ENCODE measurements at regions not wholly inside any gene's neighbourhood (a gene's known extent, or its start where the extent isn't known, plus 50 kb on each side); places are given as distances from the start of the nearest gene placed in this dataset.

GRCh38 chr7:132635127-132635526 lies 58.9 kb upstream of the PLXNA4 start:
- H4K20me1 ChIP-seq (ENCODE audit: control insufficient read depth, extremely low read depth, insufficient read depth, low read length), result no peaks in the 10 kb centered on the region
- FAIRE-seq, result no peak

GRCh38 chr7:132630834-132631233 lies 54.6 kb upstream of the PLXNA4 start:
- H3K27me3 ChIP-seq (ENCODE audit: control insufficient read depth, extremely low read depth, insufficient read depth, low read length), result no peaks in the 10 kb centered on the region
- no peak overlapping the region for H3K4me2 ChIP-seq (ENCODE audit: control insufficient read depth, extremely low read depth, insufficient read depth, low read depth, low read length)
- no peaks in the 10 kb centered on the region for H4K20me1 ChIP-seq (ENCODE audit: control insufficient read depth, extremely low read depth, insufficient read depth, low read length)
- H3K4me3 ChIP-seq (ENCODE audit: control insufficient read depth in 2 of 3, extremely low read depth in 1 of 3, insufficient read depth in 2 of 3, low read depth in 1 of 3, low read length in 3 of 3), result no peak overlapping the region
- DNase-seq (ENCODE audit: low read depth, low spot score), result no peak
- dilution Hi-C loops (cut with MboI; ENCODE audit: extremely low pct_ligation_motif_present, low sequenced_read_pairs), result no loop called here
- H3K9ac ChIP-seq (ENCODE audit: control insufficient read depth, extremely low read depth, insufficient read depth, low read length), result no peak overlapping the region
- H2AFZ ChIP-seq (ENCODE audit: control insufficient read depth, low read length), result no peak overlapping the region
- no peaks in the 10 kb centered on the region for H3K9me3 ChIP-seq (ENCODE audit: control insufficient read depth, low read depth, low read length)
- no peaks in the 10 kb centered on the region for H3K4me1 ChIP-seq (ENCODE audit: control insufficient read depth, extremely low read depth, insufficient read depth, low read length)
- no peaks in the 10 kb centered on the region for H3K36me3 ChIP-seq (ENCODE audit: control insufficient read depth in 2 of 2, extremely low read depth in 1 of 2, insufficient read depth in 2 of 2, low read length in 2 of 2)
- TF ChIP-seq EZH2 (IDR thresholded peaks at IDR 0.05; ENCODE audit: low read length), result no peak
- no peak for TF ChIP-seq CTCF (optimal IDR thresholded peaks at IDR 0.05 in 1 of 3, IDR thresholded peaks at IDR 0.05 in 1 of 3, conservative IDR thresholded peaks at IDR 0.05 in 1 of 3; ENCODE audit: extremely low read depth in 1 of 3, insufficient read depth in 2 of 3, low read length in 3 of 3)
- no peak for FAIRE-seq
- no peak overlapping the region for H3K27ac ChIP-seq (ENCODE audit: control insufficient read depth, insufficient read depth, low read length)
- H3K9me1 ChIP-seq (ENCODE audit: control insufficient read depth, extremely low read depth, insufficient read depth, low read length), result no peaks in the 10 kb centered on the region
- H3K79me2 ChIP-seq (ENCODE audit: control insufficient read depth, insufficient read depth, low read length), result no peaks in the 10 kb centered on the region

More at GRCh38 chr7:132635127-132635526, 58.9 kb upstream of the PLXNA4 start:
- Histone ChIP-seq H3K4me3 (ENCODE audit: control insufficient read depth in 2 of 3, extremely low read depth in 1 of 3, insufficient read depth in 2 of 3, low read depth in 1 of 3, low read length in 3 of 3) (no peak overlapping the region), H3K4me1 (ENCODE audit: control insufficient read depth, extremely low read depth, insufficient read depth, low read length) (no peaks in the 10 kb centered on the region), H3K27ac (ENCODE audit: control insufficient read depth, insufficient read depth, low read length) (no peak overlapping the region), H3K9me1 (ENCODE audit: control insufficient read depth, extremely low read depth, insufficient read depth, low read length) (no peaks in the 10 kb centered on the region), H3K27me3 (ENCODE audit: control insufficient read depth, extremely low read depth, insufficient read depth, low read length) (no peaks in the 10 kb centered on the region), H3K4me2 (ENCODE audit: control insufficient read depth, extremely low read depth, insufficient read depth, low read depth, low read length) (no peak overlapping the region), H3K36me3 (ENCODE audit: control insufficient read depth in 2 of 2, extremely low read depth in 1 of 2, insufficient read depth in 2 of 2, low read length in 2 of 2) (no peaks in the 10 kb centered on the region), H3K79me2 (ENCODE audit: control insufficient read depth, insufficient read depth, low read length) (no peaks in the 10 kb centered on the region), H2AFZ (ENCODE audit: control insufficient read depth, low read length) (no peak overlapping the region), H3K9me3 (ENCODE audit: control insufficient read depth, low read depth, low read length) (no peaks in the 10 kb centered on the region), H3K9ac (ENCODE audit: control insufficient read depth, extremely low read depth, insufficient read depth, low read length) (no peak overlapping the region)
- dilution Hi-C loops (cut with MboI; ENCODE audit: extremely low pct_ligation_motif_present, low sequenced_read_pairs), result no loop called here
- DNase-seq (ENCODE audit: low read depth, low spot score), result no peak
- no peak for TF ChIP-seq CTCF (optimal IDR thresholded peaks at IDR 0.05 in 1 of 3, IDR thresholded peaks at IDR 0.05 in 1 of 3, conservative IDR thresholded peaks at IDR 0.05 in 1 of 3; ENCODE audit: extremely low read depth in 1 of 3, insufficient read depth in 2 of 3, low read length in 3 of 3)

All from keratinocyte (primary cell).